T-helper 17 cell (primary cell): ENCODE measurements at regions not wholly inside any gene's neighbourhood (a gene's known extent, or its start where the extent isn't known, plus 50 kb on each side); places are given as distances from the start of the nearest gene placed in this dataset.

Experiments used
- ATAC-seq: fragments of 150-1000 bp; cut with Tn5 transposase; 2 replicates; pipeline ENCODE4 v1.10.0; 2021; ENCODE audit warnings: mild to moderate bottlenecking, moderate library complexity
- DNase-seq, 3 donors: peaks; one replicate each; pipeline versions ENCODE4 v3.0.0 to v3.0.0-alpha.2; 2020 to 2021
- H3K9me3 ChIP-seq: one replicate; pipeline ENCODE4 v1.7.0; 2013; ENCODE audit warnings: low read length, mild to moderate bottlenecking; ENCODE audit not compliant: control insufficient read depth, poor library complexity, severe bottlenecking
- H3K27ac Mint-ChIP-seq: one replicate; pipeline ENCODE4 v1.8.0; 2022; ENCODE audit warnings: mild to moderate bottlenecking, moderate library complexity, mixed read lengths
- H3K27me3 Mint-ChIP-seq: one replicate; pipeline ENCODE4 v1.8.0; 2022; ENCODE audit warnings: mixed read lengths
- H3K36me3 Mint-ChIP-seq: one replicate; pipeline ENCODE4 v1.8.0; 2022; ENCODE audit warnings: low read depth, mixed read lengths
- H3K4me1 Mint-ChIP-seq: one replicate; pipeline ENCODE4 v1.8.0; 2022; ENCODE audit warnings: mild to moderate bottlenecking, mixed read lengths
- H3K4me3 Mint-ChIP-seq: one replicate; pipeline ENCODE4 v1.8.0; 2022; ENCODE audit warnings: mild to moderate bottlenecking, moderate library complexity, mixed read lengths

- no peaks in the 10 kb centered on the region for H3K9me3 ChIP-seq
- Mint-ChIP-seq H3K4me1 (no peaks in the 10 kb centered on the region), H3K36me3 (no peaks in the 10 kb centered on the region), H3K4me3 (no peak overlapping the region), H3K27me3 (peaks cover 26% of the 10 kb centered on the region), H3K27ac (no peak overlapping the region)
- ATAC-seq (no peak), DNase-seq (no peak)
These were observed 201.8 kb upstream of the FOXF1 start for GRCh38 chr16:86308514-86308913.

- Mint-ChIP-seq H3K27ac (no peak overlapping the region), H3K4me3 (no peak overlapping the region), H3K27me3 (peaks cover 7% of the 10 kb centered on the region), H3K4me1 (no peaks in the 10 kb centered on the region), H3K36me3 (no peaks in the 10 kb centered on the region)
- H3K9me3 ChIP-seq: no peaks in the 10 kb centered on the region
- ATAC-seq (no peak), DNase-seq (no peak)
These were observed 196.7 kb upstream of the FOXF1 start for GRCh38 chr16:86313631-86314030.

GRCh38 chr16:86314402-86315025 is 195.8 kb upstream of the FOXF1 start:
- H3K9me3 ChIP-seq: no peaks in the 10 kb centered on the region
- DNase-seq (no peak), ATAC-seq (no peak)
- Mint-ChIP-seq H3K4me3 (no peak overlapping the region), H3K36me3 (no peaks in the 10 kb centered on the region), H3K27me3 (peaks cover 6% of the 10 kb centered on the region), H3K4me1 (no peaks in the 10 kb centered on the region), H3K27ac (no peak overlapping the region)

- no peak for DNase-seq
- H3K9me3 ChIP-seq: no peaks in the 10 kb centered on the region
- H3K36me3 Mint-ChIP-seq: no peaks in the 10 kb centered on the region
- H3K27me3 Mint-ChIP-seq: peaks cover 3% of the 10 kb centered on the region
- H3K4me1 Mint-ChIP-seq: no peaks in the 10 kb centered on the region
- ATAC-seq: no peak
- H3K27ac Mint-ChIP-seq: no peak overlapping the region
- H3K4me3 Mint-ChIP-seq: no peak overlapping the region
These were observed 193.1 kb upstream of the FOXF1 start for GRCh38 chr16:86316967-86317812.

GRCh38 chr16:86317813-86318650 is 192.3 kb upstream of the FOXF1 start:
- H3K27ac Mint-ChIP-seq: no peak overlapping the region
- H3K36me3 Mint-ChIP-seq: no peaks in the 10 kb centered on the region
- DNase-seq: no peak
- no peaks in the 10 kb centered on the region for H3K27me3 Mint-ChIP-seq
- no peak overlapping the region for H3K4me3 Mint-ChIP-seq
- no peaks in the 10 kb centered on the region for H3K4me1 Mint-ChIP-seq
- no peaks in the 10 kb centered on the region for H3K9me3 ChIP-seq
- no peak for ATAC-seq

- ATAC-seq: no peak
- Mint-ChIP-seq H3K27ac (no peak overlapping the region), H3K36me3 (no peaks in the 10 kb centered on the region), H3K4me1 (no peaks in the 10 kb centered on the region), H3K4me3 (no peak overlapping the region), H3K27me3 (no peaks in the 10 kb centered on the region)
- DNase-seq: no peak
- H3K9me3 ChIP-seq: no peaks in the 10 kb centered on the region
These were observed 190.6 kb upstream of the FOXF1 start for GRCh38 chr16:86319585-86320236.

GRCh38 chr16:86320237-86320595 is 190.1 kb upstream of the FOXF1 start:
- Mint-ChIP-seq H3K27ac (no peak overlapping the region), H3K36me3 (no peaks in the 10 kb centered on the region), H3K4me3 (no peak overlapping the region), H3K27me3 (no peaks in the 10 kb centered on the region), H3K4me1 (no peaks in the 10 kb centered on the region)
- H3K9me3 ChIP-seq: no peaks in the 10 kb centered on the region
- DNase-seq: no peak
- no peak for ATAC-seq

- Mint-ChIP-seq H3K4me3 (no peak overlapping the region), H3K4me1 (no peaks in the 10 kb centered on the region), H3K27ac (no peak overlapping the region), H3K27me3 (no peaks in the 10 kb centered on the region), H3K36me3 (no peaks in the 10 kb centered on the region)
- no peak for ATAC-seq
- H3K9me3 ChIP-seq: no peaks in the 10 kb centered on the region
- no peak for DNase-seq
These were observed 188.8 kb upstream of the FOXF1 start for GRCh38 chr16:86321491-86321890.

- no peak overlapping the region for H3K27ac Mint-ChIP-seq
- H3K9me3 ChIP-seq: no peaks in the 10 kb centered on the region
- DNase-seq (no peak), ATAC-seq (no peak)
- H3K4me1 Mint-ChIP-seq: no peaks in the 10 kb centered on the region
- no peaks in the 10 kb centered on the region for H3K27me3 Mint-ChIP-seq
- H3K4me3 Mint-ChIP-seq: no peak overlapping the region
- no peaks in the 10 kb centered on the region for H3K36me3 Mint-ChIP-seq
These were observed 188.0 kb upstream of the FOXF1 start for GRCh38 chr16:86322283-86322682.

- ATAC-seq: no peak
- H3K27ac Mint-ChIP-seq: no peak overlapping the region
- no peak for DNase-seq
- no peaks in the 10 kb centered on the region for H3K36me3 Mint-ChIP-seq
- no peaks in the 10 kb centered on the region for H3K4me1 Mint-ChIP-seq
- no peaks in the 10 kb centered on the region for H3K9me3 ChIP-seq
- no peaks in the 10 kb centered on the region for H3K27me3 Mint-ChIP-seq
- no peak overlapping the region for H3K4me3 Mint-ChIP-seq
These were observed 187.5 kb upstream of the FOXF1 start for GRCh38 chr16:86322806-86323205.

- H3K27ac Mint-ChIP-seq: no peak overlapping the region
- H3K9me3 ChIP-seq: no peaks in the 10 kb centered on the region
- ATAC-seq (no peak), DNase-seq (no peak)
- H3K36me3 Mint-ChIP-seq: no peaks in the 10 kb centered on the region
- peaks cover 2% of the 10 kb centered on the region for H3K27me3 Mint-ChIP-seq
- no peaks in the 10 kb centered on the region for H3K4me1 Mint-ChIP-seq
- no peak overlapping the region for H3K4me3 Mint-ChIP-seq
These were observed 186.0 kb upstream of the FOXF1 start for GRCh38 chr16:86324320-86324719.

- H3K27me3 Mint-ChIP-seq: peaks cover 10% of the 10 kb centered on the region
- H3K4me1 Mint-ChIP-seq: no peaks in the 10 kb centered on the region
- H3K9me3 ChIP-seq: no peaks in the 10 kb centered on the region
- no peak for DNase-seq
- H3K36me3 Mint-ChIP-seq: no peaks in the 10 kb centered on the region
- ATAC-seq: no peak
- no peak overlapping the region for H3K27ac Mint-ChIP-seq
- no peak overlapping the region for H3K4me3 Mint-ChIP-seq
These were observed 185.0 kb upstream of the FOXF1 start for GRCh38 chr16:86325360-86325759.

- H3K4me1 Mint-ChIP-seq: no peaks in the 10 kb centered on the region
- DNase-seq (no peak), ATAC-seq (no peak)
- H3K4me3 Mint-ChIP-seq: no peak overlapping the region
- H3K36me3 Mint-ChIP-seq: no peaks in the 10 kb centered on the region
- H3K27me3 Mint-ChIP-seq: peaks cover 10% of the 10 kb centered on the region
- H3K27ac Mint-ChIP-seq: no peak overlapping the region
- H3K9me3 ChIP-seq: no peaks in the 10 kb centered on the region
These were observed 184.4 kb upstream of the FOXF1 start for GRCh38 chr16:86325895-86326294.
